H54 (cell line): ENCODE measurements at regions not wholly inside any gene's neighbourhood (a gene's known extent, or its start where the extent isn't known, plus 50 kb on each side); places are given as distances from the start of the nearest gene placed in this dataset.
A peak's percentile ranks its signal among the peaks of the same experiment; 100 is the strongest.
"Not testable (repeated sequence)": the region's sequence is repeated elsewhere in the genome, so short reads cannot be mapped to it uniquely, and the experiment has no call there.

Source experiments
- DNase-seq: peaks from one replicate; pipeline ENCODE4 v3.0.0; 2011; ENCODE audit warnings: low spot score, mixed read lengths; ENCODE audit not compliant: insufficient read length
- FAIRE-seq: peaks from 3 replicates; lab custom pipeline; 2011; peaks lifted over from hg19 to GRCh38; lab: Jason Lieb, UNC
- POLR2A ChIP-seq: IDR thresholded peaks from 2 replicates; pipeline ENCODE4 v1.6.1; 2011; ENCODE audit warnings: low read depth, mild to moderate bottlenecking, low read length

DNA sequence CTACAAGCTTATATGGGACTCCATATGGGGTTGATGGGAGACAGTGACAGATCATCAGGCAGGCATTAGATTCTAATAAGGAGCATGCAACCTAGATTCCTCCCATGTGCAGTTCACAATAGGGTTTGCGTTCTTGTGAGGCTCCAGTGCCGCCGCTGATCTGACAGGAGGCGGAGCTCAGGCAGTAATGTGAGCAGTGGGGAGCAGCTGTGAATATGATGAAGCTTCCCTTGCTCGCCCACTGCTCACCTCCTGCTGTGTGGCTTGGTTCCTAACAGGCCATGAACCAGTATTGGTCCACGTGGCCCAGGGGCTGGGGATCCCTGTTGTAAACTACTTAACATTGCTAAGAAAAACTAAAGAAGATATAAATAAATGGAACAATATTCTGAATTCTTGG is 378.4 kb downstream of the KCNRG start:
- no peak for DNase-seq
- no peak for FAIRE-seq
- no peak for TF ChIP-seq POLR2A

DNA sequence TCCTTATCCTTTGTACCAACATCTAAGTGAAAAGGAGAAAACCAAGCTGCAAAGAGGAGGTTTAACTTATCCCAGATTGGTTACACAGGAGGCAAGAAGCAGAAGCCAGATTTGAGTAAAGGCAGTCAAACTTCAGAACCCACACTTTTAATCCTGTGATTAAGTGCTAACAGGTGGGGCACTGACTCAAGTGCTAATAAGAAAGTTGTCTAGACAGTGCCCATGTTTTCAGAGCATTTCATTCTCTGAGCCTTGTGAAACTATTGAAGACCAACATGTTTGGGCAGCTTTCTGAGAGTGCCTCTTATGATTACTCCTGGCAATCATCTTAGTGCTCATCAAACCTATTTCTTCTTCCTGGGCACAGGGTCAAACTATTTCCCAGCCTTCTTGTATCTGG is 380.8 kb downstream of the KCNRG start:
- no peak for FAIRE-seq
- no peak for TF ChIP-seq POLR2A
- DNase-seq: no peak

DNA sequence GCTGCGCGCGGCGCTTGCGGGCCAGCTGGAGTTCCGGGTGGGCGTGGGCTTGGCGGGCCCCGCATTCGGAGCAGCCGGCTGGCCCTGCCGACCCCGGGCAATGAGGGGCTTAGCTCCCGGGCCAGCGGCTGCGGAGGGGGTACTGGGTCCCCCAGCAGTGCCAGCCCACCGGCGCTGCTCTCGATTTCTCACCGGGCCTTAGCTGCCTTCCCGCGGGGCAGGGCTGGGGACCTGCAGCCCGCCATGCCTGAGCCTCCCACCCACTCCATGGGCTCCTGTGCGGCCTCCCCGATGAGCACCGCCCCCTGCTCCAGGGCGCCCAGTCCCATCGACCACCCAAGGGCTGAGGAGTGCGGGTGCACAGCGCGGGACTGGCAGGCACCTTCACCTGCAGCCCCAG is 381.4 kb downstream of the KCNRG start:
- not testable (repeated sequence) for FAIRE-seq, DNase-seq

DNA sequence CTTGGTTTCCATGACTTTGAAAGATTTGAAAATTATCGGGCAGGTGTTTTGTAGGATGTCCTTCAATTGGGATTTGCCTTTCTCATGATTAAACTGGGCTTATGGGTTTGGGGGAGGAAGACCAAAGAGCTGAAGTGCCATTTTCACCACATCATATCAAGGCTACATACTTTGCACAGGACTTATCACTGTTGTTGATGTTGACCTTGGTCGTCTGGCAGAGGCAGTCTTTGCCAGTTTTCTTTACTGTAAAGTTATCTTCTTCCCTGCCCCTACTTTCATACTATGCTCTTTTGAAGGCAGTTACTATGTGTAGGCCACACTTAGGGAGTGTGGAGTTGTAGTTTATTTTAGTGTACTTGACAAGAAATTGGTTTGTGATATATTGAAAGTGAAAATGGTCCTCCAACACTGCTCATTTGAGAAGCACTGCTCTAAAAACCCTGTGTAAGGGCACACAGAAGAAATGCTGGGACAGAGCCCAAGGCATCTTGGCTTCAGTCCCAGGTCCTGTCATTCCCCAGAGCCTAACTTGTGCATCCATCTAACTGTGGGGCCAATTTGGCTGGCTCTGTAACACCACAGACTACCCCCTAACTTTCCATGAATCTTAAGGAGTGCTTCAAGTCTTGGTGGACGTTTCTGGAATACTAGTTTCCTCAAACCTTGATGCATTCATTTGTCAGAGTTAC is 384.9 kb downstream of the KCNRG start:
- DNase-seq (no peak), FAIRE-seq (no peak)
- no peak for TF ChIP-seq POLR2A

DNA sequence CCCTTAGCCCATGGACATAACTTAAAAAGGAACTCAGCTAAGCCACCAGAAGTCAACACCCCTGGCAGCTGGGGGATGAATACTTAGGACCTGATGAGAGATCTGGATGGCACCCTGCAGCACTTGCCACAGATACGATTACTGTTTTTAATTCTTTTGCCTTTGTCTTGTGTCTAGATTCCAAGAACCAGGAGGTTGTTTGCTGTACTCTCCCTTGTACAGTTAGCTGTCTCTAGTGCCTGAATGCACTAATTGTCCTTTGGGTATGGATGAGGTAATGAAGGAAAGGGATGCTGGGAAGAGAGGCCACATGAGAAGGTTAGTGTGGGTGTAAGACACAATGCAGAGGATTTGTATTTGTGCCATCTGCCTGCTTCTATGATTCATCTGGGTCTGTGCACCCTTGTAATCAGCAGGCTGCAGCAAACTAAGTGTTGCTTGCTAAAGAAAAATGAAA is 385.8 kb downstream of the KCNRG start:
- TF ChIP-seq POLR2A: no peak
- peak; percentile 10 for DNase-seq
- FAIRE-seq: no peak

DNA sequence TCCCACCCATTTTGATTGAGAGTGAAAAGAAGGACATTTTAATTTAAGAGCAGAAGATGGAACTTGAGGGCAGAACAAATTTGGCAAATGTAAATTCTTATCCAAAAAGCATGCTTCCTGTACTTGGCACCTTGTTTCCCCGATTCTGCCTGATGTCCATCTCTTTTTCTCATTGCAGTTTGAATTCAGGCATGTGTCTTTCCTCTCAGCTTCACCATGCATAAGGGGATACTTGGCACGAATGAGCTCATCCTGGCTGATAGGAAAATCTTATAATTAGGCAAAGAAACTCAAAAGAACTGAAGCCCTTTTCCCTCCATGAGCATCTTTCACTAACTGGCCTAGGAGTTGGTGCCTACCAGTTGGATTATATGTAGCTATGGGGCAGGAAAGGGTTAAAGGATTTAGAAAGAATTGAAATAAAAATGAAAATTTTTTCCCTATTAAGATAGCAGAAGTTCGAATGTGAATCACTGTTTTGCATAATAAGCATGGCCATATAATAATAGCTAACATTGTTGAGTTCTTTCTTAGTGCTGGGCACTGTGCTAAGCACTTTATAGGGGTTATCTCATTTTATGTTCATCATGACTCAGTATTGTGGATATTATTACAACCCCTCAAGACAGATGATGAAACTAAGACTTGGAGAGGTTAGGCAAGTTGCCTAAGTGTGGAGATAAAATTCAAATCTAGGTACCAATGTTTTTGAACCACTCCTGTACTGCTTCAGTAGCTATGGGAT is 386.6 kb downstream of the KCNRG start:
- no peak for FAIRE-seq
- no peak for DNase-seq
- no peak for TF ChIP-seq POLR2A

DNA sequence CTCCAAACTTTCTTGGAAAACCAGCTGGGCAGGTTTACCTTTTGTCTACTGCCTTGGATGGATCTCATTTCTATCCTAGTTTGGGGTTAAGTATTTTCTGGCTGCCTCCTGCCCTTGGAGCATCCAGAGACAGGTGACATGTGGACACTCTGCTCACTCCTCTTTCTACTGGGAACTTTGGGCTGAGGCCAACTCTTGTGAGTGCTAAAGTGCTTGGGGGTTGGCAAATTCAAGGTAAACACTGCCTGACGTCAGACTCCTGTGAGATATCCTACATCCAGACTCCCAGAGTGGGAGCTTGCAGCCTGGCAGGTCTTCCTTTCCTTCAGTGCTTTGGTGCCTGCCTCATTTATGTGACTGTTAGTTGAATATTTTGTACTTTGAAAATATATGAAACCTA is 388.1 kb downstream of the KCNRG start:
- no peak for TF ChIP-seq POLR2A
- no peak for DNase-seq
- FAIRE-seq: no peak

DNA sequence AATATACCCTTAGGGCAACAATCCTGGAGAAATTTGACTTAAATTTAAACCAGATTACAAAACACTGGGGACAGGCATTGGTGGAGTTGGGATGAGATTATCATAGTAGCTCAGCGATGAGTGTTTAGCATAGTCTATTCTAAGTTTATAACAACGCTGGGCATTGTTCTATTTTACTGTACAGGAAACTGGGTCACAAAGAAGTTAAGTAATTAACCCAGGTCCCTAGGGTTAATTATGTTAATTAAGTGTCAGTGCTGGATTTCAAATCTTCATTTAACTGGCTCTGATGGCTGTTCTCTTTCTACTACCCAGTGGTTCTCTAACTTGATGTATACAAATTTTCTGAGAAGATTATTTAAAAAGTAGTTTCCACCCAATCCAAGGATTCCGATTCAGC is 388.9 kb downstream of the KCNRG start:
- FAIRE-seq (no peak), DNase-seq (no peak)
- no peak for TF ChIP-seq POLR2A

DNA sequence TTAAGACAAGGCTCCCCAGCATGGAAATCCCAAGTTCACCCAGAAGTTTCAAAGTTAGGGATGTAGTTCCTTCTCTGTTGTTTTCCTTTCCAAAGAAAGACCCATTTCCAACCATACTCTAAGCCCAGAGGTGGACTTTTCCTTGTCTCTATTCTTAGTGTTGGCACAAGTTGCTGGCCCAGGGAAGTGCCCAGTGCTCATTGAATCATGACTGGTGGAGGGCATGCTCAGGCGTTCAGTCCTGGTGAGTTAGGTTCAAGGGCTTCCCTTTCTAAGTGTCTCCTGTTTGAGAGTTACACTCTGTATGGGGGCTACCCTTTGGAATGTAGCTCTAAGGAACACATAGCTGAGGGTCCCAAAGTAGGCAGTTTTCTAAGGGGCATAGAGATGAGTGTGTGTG is 389.5 kb downstream of the KCNRG start:
- no peak for FAIRE-seq
- no peak for DNase-seq
- no peak for TF ChIP-seq POLR2A

DNA sequence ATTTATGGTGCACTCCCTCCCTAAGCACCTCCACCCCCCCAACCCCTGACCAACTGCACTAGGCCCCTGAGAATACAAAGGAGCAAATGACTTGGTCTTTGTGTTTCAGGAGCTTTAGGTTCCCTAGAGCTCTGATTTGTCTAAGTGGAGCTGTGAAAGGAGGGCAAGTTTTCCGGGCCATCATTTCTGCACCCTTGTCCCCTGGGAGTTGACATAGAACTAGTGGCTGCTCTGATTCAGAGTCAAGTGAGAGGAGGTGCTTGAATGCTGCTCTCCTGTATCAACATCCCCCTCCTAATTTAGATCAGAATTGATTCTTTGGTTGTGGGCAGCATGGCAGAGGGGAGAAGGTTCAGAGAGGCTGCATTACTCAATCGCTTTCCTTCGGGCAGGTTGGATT is 391.6 kb downstream of the KCNRG start:
- no peak for FAIRE-seq

DNA sequence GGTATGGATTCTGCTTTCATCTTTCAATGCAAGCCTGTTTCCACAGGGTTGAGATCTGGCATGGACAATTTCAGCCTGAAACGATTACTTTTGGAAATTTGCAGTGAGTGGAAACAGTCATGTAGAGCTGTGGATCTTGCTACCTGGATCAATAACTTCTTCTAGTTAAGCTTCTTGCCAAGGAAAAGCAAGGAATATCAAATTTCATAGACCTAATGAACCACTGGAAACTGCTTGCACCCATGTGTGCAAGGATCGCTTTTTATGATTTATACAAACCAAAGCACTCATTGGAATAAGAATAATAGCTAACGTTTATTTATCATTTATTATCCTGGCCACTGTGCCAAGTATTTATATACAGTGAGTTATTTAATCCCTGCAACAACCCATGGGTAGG is 392.8 kb downstream of the KCNRG start:
- no peak for TF ChIP-seq POLR2A
- no peak for DNase-seq
- FAIRE-seq: no peak

More for the DNA sequence above, 391.6 kb downstream of the KCNRG start:
- no peak for DNase-seq
- TF ChIP-seq POLR2A: no peak

DNA sequence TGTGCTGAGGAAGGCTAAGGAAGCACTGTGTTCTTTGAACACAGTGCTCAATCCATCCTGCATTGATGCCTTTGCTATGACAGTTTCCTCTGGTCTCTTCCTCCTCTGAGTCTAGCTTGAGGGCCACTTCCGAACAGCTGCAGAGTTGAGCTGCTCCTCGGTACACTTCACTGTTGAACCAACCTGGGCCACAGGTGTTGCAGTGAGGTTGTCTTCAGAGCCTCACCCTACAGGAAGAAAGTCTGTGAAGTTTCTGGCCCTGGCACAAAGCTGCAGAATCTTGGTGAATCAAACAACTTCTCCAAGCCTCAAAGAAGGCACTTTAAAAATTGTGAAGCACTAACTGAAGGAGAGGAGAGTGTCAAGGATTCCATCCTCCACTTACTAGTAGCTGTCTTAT is 394.0 kb downstream of the KCNRG start:
- TF ChIP-seq POLR2A: no peak
- DNase-seq: no peak
- no peak for FAIRE-seq

DNA sequence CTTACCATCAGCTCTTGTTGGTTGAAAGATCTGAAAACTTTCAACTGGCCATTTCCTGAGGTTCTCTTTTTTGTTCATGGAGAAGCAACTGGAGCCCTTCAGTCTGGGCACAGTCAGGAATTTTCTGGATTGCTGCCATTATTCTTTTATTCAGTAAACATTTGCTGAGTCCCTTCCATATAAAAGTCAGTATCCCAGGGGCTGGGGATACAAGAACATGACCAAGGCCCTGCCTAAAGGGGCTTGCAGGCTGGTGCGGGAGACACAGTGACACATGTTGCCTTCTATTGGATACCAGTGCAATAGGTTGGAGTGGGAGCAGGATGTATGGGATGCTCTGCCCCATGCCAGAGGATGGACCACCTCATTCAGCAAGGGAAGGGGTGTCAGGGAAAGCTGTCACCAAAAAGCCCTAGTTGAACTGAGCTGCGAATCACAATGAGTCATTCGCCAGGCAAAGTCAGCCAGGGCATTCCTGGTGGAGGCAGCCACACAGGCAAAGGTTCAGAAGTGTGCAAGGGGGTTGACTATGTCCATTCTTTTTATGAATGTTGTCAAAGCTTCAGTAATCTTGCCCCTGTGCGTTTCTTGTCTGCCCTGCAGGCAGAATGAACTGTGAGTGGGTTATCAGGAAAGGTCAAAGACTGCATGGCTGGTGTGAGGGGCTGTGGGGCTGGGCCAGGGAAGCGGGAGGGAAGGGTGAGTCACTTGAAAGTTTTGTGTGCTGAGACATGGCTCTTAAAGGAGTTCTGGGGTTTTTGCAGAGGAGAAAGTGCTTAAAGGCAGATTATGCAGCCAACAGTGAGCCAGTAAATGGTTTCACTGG is 395.9 kb downstream of the KCNRG start:
- DNase-seq (peak; percentile 58), FAIRE-seq (peak; percentile 36)
- no peak for TF ChIP-seq POLR2A

DNA sequence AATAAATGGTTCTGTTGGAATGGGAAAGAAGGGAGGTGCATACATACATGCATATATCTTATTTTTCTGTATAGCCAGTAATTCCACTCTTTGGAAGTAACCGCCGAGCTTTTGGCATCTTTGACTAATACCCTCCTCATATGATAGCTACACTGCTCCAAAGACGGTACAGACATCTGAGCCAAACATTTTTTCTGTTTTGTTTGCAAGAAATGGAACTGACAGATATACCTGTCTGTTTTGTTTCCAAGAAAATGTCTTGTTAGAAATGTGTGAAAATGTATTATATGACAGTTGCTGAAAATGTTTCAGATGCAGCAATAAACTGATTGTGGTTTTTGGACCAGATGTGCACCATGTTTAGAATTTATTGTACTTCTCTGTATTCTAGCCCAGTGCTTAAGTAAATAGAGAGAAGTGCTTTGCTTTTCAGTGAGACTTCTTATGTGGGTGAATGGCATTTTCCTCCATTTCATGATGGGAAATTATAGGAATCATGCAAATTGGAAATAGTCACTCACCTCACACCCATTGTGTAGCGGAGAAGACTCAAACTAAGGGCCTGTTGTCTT is 396.9 kb downstream of the KCNRG start:
- TF ChIP-seq POLR2A: no peak
- FAIRE-seq (no peak), DNase-seq (no peak)
